HG03064 (cell line): ENCODE measurements at regions not wholly inside any gene's neighbourhood (a gene's known extent, or its start where the extent isn't known, plus 50 kb on each side); places are given as distances from the start of the nearest gene placed in this dataset.
"Not testable (repeated sequence)": the region's sequence is repeated elsewhere in the genome, so short reads cannot be mapped to it uniquely, and the experiment has no call there.

ENCODE experiments used
- ATAC-seq: cut with Tn5 transposase; IDR thresholded peaks from one replicate; pipeline ENCODE4 v1.9.1; 2021; ENCODE audit warnings: low read depth; ENCODE audit not compliant: unreplicated experiment

DNA sequence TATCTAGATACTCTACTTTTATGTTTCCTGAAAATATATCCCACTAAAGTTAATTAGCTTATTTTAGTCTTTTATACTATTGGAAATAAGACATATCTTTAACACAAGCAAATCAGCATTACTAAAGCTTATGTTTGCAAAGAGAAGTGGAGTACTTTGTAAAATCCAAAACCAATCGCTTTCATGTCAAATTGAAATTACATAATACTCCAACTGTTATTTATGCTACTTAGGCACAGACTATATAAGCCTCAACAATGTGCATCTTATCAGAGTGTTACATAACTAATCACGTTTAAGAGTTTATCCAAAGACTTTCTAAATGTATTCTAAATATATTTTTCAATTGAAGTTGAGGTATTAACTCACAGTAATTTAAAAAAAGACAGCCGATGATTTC lies 200.0 kb downstream of the PCDH20 start:
- no peak for ATAC-seq

DNA sequence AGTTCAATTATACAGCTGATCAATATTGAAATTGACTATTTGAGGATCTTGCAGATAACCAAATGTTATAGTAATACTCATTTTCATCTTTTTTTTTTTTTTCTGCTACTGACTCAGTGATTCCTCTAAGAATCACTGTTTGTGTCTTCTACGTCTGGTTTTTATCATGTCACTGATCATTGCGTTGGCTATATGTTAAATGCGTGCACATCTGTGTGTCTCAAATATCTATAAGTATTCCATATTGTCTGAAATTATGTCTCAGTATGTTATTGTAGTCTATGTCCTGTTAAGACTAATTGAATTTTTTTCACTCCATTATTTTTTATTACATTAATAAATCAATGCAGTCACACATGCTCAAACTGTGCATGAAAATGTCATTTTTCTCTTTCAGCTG lies 200.5 kb downstream of the PCDH20 start:
- no peak for ATAC-seq

DNA sequence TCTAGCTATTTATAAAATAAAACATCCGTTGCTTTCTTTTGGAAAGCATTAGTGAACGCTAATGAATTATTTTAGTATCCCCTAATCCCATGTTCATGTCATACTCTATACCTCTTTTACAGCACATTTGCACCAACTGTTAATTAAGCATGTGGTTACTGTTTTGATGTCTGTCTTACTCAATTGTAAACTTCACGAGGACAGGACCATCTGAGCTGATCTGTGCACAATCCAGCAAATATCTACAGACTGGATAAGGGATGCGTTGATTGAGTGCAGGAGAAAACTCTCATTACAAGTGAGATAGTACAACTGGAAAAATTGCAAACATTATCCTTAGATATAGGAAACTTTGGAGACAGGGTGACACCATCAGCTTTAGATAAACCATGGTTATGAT lies 201.1 kb downstream of the PCDH20 start:
- no peak for ATAC-seq

DNA sequence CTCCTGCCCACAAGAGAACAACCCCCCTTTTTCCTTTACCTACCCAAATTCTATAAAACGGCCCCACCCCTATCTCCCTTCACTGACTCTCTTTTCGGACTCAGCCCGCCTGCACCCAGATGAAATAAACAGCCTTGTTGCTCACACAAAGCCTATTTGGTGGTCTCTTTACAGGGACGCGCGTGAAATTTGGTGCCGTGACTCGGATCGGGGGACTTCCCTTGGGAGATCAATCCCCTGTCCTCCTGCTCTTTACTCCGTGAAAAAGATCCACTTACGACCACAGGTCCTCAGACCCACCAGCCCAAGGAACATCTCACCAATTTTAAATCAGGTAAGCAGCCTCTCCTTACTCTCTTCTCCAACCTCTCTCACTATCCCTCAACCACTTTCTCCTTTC lies 209.8 kb downstream of the PCDH20 start:
- ATAC-seq, result not testable (repeated sequence)

DNA sequence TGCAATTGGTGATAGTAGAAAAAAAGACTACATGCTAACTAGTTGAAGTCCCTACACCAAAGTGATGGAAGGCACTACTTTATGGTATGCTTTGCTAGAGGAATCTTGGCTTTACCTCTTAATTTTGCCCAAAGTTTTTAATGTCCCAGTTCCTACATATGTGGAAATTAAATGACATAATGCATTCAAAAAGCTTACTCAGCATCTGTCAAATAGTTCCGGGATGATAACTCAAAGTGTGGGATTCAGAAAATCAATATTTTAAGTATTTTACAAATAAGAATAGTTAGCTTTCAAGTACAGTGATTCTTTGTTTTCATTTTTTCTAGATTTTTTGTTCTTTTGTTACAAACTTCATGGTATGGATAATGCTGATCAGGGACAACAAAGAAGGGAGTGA lies 211.6 kb downstream of the PCDH20 start:
- ATAC-seq, result no peak

DNA sequence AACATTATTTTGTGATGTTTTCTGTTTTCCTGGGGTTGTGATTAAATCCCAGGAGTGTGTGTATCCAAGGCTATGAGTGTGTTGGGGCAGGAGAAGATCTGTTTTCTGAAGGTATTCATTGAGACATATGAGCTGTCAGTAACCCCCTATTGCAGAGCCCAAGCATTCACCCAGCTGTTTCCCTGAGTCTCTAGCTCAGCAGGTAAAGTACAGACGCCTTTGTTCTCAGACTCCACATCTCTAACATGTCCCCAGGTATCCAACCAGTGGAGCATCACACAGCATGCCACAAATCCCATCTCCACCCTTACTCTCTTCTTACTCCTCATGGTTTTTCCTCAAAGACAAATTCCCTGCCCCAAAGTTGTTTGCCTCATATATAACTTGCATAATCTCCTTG lies 213.6 kb downstream of the PCDH20 start:
- ATAC-seq, result no peak

DNA sequence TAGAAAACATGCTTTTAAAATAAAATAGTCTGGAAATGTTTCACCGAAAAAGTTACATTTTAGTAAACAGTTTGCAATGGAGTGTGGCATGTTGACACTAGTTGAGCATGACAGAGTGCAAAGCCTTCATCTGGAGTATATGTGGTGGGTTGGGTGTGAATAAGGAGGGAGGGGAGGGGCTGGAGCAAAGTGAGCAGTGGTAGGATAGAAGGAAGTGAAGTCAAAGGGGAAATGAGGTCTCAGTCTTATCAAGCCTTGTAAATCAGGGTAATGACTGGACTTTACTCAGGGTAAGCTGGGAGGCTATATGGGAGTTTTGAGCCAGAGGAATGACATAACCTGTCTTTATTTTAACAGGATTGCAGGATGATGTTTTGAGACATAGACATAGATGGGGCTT lies 222.8 kb downstream of the PCDH20 start:
- ATAC-seq, result no peak

DNA sequence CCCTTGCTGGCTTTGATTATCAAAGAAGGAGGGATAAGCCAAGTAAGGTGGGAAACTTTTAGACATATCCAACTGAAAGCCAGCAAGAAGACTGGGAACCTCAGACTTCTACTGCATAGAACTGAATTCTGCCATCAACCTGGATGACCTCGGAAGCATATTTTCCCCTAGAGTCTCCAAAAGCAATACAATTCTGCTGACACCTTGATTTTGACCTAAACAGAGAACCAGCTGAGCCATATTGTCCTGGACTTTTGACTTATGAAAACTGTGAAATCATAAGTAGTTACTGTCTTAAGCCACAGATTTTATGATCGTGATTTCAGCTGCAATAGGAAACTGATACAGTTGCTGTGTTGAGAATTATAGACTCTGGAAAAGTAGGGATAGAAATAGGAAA lies 227.6 kb downstream of the PCDH20 start:
- ATAC-seq, result no peak

DNA sequence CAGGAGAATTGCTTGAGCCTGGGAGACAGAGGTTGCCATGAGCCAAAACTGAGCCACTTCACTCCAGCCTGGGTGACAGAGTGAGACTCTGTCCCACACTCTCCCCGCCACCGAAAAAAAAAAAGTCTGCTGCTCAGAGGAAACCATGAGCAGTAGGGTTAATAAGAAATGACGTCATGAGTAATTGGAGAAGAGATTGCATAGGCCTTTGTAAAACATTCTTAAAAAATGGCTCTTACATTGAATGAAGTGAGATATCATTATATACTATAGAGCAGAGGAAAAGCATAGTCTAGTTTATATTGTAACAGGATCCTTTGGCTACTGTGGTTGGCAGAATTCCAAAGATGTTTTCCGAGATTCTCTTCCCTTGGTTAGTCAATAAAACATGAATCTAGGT lies 228.2 kb downstream of the PCDH20 start:
- no peak for ATAC-seq

DNA sequence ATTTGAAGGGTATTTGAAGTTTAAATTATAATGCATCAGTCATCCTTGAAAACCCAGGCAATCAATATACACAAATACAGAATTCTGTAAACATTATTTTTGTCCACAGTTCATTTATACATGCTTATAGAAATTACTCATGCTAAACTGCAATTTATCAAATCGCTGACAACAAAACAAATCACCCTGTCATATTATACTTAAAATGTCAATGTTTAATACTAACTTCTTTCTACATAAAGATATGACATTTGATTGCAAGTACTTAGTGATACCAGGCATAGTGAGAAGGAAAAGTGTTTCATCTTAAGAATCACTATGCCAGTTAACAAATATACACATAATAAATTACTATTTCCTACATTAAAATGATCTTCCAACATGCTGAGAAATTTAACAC lies 232.0 kb downstream of the PCDH20 start:
- no peak for ATAC-seq

DNA sequence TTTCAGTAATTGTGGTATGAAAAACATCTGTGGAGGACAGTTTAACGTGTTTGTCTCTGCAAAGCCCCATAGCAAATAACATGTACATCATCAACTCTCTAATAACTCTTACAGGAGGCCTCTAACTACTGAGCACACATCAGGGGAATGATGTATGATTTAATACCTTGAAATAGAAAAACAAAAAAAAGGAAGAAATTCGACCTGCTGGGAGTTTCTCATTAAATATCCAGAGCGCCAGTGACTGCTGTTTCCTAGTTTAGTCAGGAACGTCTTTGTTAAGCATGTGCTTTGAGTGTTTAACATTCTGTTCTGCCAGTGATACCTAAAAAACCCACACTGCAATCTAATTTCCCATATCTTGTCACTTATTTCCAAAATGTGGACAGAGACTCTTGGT lies 235.4 kb downstream of the PCDH20 start:
- no peak for ATAC-seq

DNA sequence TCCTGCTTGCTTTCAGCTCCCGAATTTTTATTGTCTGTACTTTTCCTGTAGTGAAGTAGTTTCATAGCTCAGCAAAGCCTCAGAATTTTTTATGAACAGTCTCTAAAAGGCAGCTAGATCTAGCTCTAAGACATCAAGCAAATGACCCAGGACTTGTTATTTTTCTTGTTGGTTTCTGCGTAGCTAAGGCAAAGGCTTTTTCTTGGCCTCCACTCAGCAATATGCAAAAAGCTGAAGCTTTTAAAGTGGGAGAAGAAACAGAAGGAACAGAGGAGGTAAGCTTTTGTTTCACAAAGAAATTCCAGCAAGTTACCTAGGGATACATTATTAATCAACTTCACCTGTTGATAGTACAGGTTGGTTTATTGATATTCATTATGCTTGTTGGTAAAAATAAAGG lies 235.9 kb downstream of the PCDH20 start:
- no peak for ATAC-seq

DNA sequence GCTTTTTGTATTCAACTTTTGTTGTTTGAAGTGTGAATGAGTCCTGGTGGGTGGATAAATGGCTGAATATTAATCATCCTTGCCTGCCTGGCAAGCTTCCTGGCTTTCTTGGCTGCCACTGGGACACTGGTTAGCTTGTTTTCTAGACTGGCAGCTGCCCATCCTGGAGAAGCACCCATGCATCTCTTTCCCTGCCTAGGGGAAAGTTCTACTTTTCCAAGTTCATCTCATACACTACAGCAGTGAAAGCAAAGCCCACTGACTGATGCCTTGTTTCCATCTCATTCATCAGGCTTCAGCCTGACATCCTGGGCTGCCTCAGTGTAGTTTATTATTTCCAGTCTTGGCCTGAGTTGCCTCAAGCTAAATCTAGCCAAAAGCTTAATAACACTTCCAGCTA lies 244.8 kb downstream of the PCDH20 start:
- no peak for ATAC-seq

DNA sequence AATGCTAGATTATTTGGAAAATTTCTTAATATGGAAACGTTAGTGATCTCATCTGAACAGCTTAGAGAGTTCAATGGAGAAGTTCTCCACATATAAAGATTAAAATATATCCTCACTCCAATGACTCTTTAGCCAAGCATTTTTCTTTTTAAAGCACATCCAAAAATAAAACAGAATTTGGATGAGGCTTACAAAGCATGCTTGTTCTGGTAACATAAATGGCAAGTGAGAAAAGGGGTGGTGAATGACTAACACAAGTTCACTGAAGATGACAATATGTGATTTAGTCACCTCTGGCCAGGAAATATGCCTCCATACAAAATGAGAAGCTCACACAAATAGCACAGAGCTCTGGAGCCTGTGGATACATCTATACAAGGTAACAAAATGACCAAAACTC lies 253.0 kb downstream of the PCDH20 start:
- ATAC-seq, result no peak

DNA sequence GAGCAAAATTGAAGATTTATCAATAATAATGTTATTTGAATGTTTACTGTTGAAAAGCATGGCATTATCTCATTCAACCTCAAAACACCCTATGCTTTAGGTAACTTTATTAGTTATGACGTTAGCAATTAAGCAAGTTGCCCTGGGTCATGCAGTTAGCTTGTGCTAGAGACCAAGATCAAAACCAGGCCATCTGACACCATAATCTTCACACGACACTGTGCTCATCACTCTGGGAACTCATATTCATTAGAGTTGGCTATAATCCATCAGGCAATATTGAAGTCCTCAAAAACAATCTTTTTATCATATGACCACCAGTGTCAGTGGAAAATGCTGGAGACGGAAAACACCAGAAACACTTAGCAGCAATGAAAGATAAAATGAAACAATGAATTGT lies 253.5 kb downstream of the PCDH20 start:
- no peak for ATAC-seq

DNA sequence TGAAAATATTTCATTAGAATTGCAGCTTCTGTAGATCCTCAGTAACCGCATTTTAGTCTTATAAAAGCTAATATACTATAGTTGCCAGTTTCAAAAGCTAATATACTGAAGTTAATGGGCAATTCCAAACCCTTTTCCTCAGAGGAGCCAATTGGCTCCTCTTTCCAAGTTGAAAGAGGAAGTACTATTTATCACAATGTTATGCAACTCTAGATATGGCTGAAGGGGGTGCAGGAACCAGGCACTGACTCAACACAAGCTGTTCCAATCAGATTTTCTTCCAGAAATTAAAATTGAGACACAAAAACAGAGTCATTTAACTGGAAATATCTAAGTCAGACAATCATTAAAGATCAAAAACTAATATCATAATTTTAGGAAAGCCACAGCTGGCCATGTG lies 258.9 kb downstream of the PCDH20 start:
- no peak for ATAC-seq

DNA sequence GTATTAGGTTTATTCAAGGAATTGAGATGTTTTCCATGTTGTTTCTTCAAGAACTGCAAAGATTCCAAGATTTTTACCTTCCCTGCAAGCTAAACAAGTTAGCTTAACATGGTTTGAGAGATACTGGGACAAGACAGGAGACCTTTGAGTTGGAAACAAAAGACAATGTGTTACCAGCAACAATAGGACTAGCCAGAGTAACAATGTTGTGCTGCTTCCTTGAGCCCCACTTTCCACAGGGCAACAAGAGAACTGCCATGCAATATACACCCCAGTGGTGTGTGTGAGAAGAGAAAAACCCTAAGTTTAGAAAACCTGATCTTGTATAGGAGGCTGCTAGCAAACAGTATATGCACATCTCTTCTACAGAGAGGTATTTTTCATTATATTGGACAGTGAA lies 264.6 kb downstream of the PCDH20 start:
- no peak for ATAC-seq

DNA sequence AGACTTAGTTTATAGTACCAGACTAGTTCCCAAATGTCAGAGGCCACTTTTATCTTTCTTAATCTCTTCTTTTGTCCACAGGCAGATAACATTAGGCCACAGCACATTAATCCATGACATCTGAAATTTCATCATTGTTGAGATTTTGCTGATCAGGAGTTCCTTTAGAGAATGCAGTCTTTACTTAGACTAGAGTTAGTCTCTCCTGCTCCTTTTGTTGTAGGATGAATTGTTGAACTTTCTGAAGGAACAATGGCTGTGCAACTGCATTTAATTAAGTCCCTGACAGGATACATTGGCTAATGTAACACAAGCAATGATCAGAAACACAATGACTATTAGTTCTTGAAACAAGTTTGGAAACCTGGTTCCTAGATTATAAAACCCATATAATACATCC lies 266.3 kb downstream of the PCDH20 start:
- ATAC-seq, result no peak

DNA sequence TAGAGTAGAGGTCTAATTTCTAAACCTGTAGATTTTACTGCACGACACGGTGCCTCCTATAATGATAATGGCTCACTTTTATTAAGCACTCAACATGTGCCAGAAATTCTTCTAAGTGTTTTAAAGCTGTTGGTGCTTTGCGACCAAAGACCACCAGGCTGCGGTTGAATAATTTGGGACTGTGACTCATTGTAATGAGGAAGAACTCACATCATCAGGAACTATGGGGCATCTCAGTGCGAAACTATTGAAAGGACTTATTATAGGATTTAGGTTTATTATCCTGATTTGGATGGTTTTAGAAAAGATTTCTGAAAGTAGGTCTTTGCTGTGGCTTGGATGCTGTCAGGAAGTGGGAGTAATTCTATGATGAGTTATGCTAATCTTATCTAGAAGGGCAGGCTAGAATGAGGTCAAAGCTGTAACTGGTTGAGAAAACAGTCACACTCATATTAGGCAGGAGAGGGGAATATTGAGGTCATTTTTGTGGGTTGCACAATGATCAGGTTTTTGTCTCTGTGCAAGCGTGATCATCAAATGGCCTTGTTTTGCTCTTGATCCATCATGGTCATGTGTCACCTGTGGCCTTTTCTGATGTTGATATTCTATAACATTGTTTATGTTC lies 266.8 kb downstream of the PCDH20 start:
- no peak for ATAC-seq

DNA sequence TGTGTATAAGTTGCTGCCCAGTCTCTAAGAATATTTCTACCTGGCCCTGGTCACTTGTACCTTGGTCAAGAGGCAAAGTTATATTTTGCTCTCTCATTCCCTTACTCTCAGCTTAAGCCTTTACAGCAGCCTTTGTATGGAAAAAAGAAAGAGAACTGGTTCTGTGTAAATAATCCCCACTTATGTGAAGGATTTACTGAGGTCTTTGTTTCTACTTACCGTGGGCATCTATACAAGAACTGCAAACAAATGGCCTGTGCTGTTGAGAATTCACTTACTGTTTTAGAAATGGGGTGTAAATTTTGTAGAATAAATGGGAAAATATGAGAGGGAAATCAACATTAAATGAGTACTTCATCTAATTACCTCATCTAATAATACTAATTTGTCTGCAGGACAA lies 267.4 kb downstream of the PCDH20 start:
- no peak for ATAC-seq

DNA sequence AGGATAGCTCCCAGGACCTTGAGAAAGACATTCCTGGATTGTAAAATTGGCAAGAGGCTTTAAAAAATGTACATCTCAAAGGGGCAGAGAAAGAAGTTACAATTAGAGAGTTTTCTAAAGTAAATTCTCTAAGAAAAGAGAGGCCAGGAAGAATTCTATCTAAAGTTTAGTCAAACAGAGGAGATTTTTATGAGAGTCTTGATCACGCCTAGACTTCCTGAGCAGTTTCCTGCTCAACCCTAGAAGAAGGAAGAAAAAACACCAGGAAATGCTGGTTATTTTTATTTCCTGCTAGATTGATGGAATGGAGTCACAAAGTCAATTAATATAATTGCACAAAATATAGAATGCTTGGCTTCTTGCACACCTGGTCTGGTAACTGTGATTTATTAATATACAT lies 269.1 kb downstream of the PCDH20 start:
- ATAC-seq, result no peak

DNA sequence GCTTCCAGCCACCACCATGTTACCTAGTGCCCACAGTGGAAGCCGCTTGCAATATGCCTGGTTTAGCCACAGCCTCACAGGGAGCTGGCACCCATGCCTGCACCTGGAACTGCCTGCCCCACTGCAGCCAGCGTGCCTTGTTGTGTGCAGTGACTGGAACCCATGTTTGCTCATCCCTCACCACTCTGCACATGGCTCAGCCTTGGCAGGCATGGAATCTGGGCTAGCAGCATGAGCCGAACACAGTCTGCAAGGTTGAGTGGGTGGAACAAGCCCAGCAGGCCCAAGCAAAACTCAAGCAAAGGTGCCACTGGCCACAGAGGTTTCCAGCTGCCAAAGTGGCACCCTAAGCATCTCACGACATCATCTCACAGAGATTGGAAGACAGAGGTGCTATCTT lies 269.5 kb downstream of the PCDH20 start:
- no peak for ATAC-seq

DNA sequence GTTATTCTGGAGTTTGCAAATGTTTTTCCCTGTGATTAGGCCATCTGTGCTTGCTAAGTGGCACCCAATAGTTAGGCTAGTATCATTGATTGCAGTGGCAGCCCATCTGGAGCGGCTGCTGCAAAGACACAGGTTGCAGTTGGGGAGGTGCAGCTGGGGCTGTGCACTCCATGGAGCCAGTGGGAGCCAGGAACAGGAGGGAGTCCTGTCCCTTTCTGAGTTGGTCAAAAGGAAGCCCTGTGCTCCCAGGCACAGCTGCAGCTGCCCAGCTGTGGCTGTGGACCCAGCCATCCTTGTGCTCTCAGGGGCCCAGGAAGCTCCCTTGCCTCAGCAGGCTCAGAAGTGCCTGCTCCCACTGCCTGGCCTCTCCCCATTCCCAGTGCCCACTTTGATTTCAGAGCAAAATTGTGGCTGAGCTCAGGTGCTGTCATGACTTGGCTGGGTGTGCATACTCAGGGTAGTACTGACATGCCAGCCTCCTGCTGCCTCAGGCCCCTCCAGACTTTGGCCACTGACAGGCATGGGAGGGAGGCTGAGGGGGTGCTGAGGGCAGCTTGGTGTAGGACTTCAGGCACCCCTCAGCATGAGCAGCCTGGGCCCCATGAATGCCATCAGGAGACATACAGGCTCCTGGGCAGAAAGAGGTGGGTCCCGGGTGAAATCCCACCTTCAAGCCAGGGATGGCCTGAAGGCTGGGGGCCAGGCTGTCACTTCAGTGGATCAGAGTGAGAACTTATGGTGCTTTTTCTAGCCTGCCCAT lies 270.6 kb downstream of the PCDH20 start:
- ATAC-seq, result no peak
